ENCODE measurements at regions not wholly inside any gene's neighbourhood (a gene's known extent, or its start where the extent isn't known, plus 50 kb on each side); places are given as distances from the start of the nearest gene placed in this dataset.
"Not testable (repeated sequence)": the region's sequence is repeated elsewhere in the genome, so short reads cannot be mapped to it uniquely, and the experiment has no call there.

- TF ChIP-seq CTCF (IDR thresholded peaks at IDR 0.05); ZFX (IDR thresholded peaks at IDR 0.05; ENCODE audit: borderline replicate concordance): not testable (repeated sequence)
These were observed 75.8 kb downstream of the ELAPOR2 start for GRCh38 chr7:86983654-86984053.
